ENCODE measurements at regions not wholly inside any gene's neighbourhood (a gene's known extent, or its start where the extent isn't known, plus 50 kb on each side); places are given as distances from the start of the nearest gene placed in this dataset.

DNA sequence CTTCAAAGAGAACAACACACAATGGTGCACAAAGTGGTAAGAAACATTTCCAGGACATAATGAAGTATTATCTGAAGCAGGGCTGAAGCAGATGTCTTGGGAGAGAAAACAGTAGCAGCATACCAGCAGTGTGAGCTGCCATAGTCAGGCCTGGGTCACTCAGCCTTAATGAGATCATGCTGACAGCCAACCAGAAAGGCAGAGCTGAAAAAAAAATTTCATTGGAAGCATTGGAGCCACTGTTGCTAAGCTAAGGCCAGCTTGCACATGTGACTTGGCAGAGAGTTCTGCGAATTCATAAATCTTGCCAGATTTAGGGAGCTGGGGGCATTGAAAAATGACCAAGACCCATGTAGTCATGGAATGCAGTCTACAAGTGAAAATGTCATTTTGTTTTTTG, 444.0 kb upstream of the PITX2 start:
- WGBS (ENCODE audit: insufficient coverage, low coverage, missing lambda C conversion rate), result 0% methylated on average over 1 of the region's 1 CpG
- H3K27ac ChIP-seq (ENCODE audit: extremely low read depth, low read depth, low read length), result no peak overlapping the region
- intact Hi-C loops (cut with micrococcal nuclease), result no loop called here
- TF ChIP-seq SLC30A9 (CRISPR knock-in tag; IDR thresholded peaks at IDR 0.05), result no peak
- no peaks in the 10 kb centered on the region for H3K9me1 ChIP-seq (ENCODE audit: control insufficient read depth, insufficient read depth, low read length)
- in situ Hi-C loops (cut with MboI), result no loop called here
- no peak overlapping the region for H3K9ac ChIP-seq (ENCODE audit: insufficient read depth in 1 of 2, low read depth in 2 of 2, low read length in 2 of 2)
- H3K79me2 ChIP-seq (ENCODE audit: control insufficient read depth, insufficient read depth, low read length), result no peaks in the 10 kb centered on the region
- H3K4me3 ChIP-seq, result no peak overlapping the region
- H3K36me3 ChIP-seq (ENCODE audit: control insufficient read depth, insufficient read depth, low read length), result no peaks in the 10 kb centered on the region
- H3K27me3 ChIP-seq (ENCODE audit: control insufficient read depth in 2 of 2, insufficient read depth in 2 of 2, low read length in 2 of 2), result no peaks in the 10 kb centered on the region
- FAIRE-seq (no peak), ATAC-seq (no peak), DNase-seq (ENCODE audit: extremely low read depth in 1 of 4, low spot score in 3 of 4) (no peak)
- no peaks in the 10 kb centered on the region for H4K20me1 ChIP-seq (replicated peaks; ENCODE audit: control insufficient read depth, insufficient read depth, low read length)
- BruUV-seq (replicated peaks), result no TSS peak
- ChIA-PET POLR2A (no interaction called here), CTCF (ENCODE audit: low intra/inter-chr PET ratio) (no interaction called here)
- H3K4me1 ChIP-seq (replicated peaks in 1 of 2; ENCODE audit: control insufficient read depth in 2 of 2, insufficient read depth in 2 of 2, low read length in 2 of 2), result no peaks in the 10 kb centered on the region
- H3K4me2 ChIP-seq (ENCODE audit: insufficient read depth, low read length), result no peak overlapping the region
- no peak overlapping the region for H2AFZ ChIP-seq (ENCODE audit: low read depth, low read length)
- H3K9me3 ChIP-seq (replicated peaks; ENCODE audit: control insufficient read depth, insufficient read depth, low read depth, low read length), result 0 out of 2 replicates have a peak, but pooled peaks cover 2% of the 10 kb centered on the region

DNA sequence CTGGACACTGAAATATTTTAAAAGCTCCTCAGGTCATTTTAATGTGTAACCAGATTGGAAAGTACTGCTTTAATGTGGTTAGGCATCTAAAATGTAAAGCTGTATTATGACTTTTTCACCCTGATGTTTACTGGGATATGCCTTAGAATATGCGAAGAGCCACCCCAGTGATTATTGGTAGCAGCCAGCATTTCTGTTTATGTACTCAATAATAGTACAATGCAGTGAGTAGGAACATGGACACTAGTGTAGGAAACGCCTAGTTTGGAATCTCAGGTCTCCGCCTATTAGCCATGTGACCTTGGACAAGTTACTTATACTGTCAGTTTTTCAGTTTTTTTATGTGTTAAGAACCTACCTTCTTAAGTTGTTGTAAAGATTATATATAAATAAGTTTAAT, 446.0 kb upstream of the PITX2 start:
- ATAC-seq (no peak), FAIRE-seq (no peak), DNase-seq (ENCODE audit: extremely low read depth in 1 of 4, low spot score in 3 of 4) (no peak)
- Histone ChIP-seq H3K79me2 (ENCODE audit: control insufficient read depth, insufficient read depth, low read length) (no peaks in the 10 kb centered on the region), H3K9ac (ENCODE audit: insufficient read depth in 1 of 2, low read depth in 2 of 2, low read length in 2 of 2) (no peak overlapping the region), H3K4me3 (no peak overlapping the region), H3K36me3 (ENCODE audit: control insufficient read depth, insufficient read depth, low read length) (no peaks in the 10 kb centered on the region), H3K27ac (ENCODE audit: extremely low read depth, low read depth, low read length) (no peak overlapping the region), H3K27me3 (ENCODE audit: control insufficient read depth in 2 of 2, insufficient read depth in 2 of 2, low read length in 2 of 2) (no peaks in the 10 kb centered on the region), H3K9me3 (replicated peaks; ENCODE audit: control insufficient read depth, insufficient read depth, low read depth, low read length) (0 out of 2 replicates have a peak, but pooled peaks cover 2% of the 10 kb centered on the region), H4K20me1 (replicated peaks; ENCODE audit: control insufficient read depth, insufficient read depth, low read length) (no peaks in the 10 kb centered on the region), H3K4me1 (replicated peaks in 1 of 2; ENCODE audit: control insufficient read depth in 2 of 2, insufficient read depth in 2 of 2, low read length in 2 of 2) (no peaks in the 10 kb centered on the region), H3K9me1 (ENCODE audit: control insufficient read depth, insufficient read depth, low read length) (no peaks in the 10 kb centered on the region), H3K4me2 (ENCODE audit: insufficient read depth, low read length) (no peak overlapping the region), H2AFZ (ENCODE audit: low read depth, low read length) (no peak overlapping the region)
- WGBS (ENCODE audit: insufficient coverage, low coverage, missing lambda C conversion rate), result 0% methylated on average over 3 of the region's 3 CpGs
- POLR2A ChIA-PET, result no interaction called here
- CTCF ChIA-PET (ENCODE audit: low intra/inter-chr PET ratio), result no interaction called here
- in situ Hi-C loops (cut with MboI) (no loop called here), intact Hi-C loops (cut with micrococcal nuclease) (no loop called here)
- TF ChIP-seq ZKSCAN3 (CRISPR knock-in tag; IDR thresholded peaks at IDR 0.05) (no peak), SRF (CRISPR knock-in tag; IDR thresholded peaks at IDR 0.05) (no peak), KDM2B (CRISPR knock-in tag; IDR thresholded peaks at IDR 0.05) (no peak), POLR2AphosphoS2 (IDR thresholded peaks at IDR 0.05; ENCODE audit: low read length) (no peak), JUN (IDR thresholded peaks at IDR 0.05; ENCODE audit: borderline replicate concordance, low read depth, low read length) (no peak), JUN (CRISPR knock-in tag; IDR thresholded peaks at IDR 0.05; ENCODE audit: borderline replicate concordance) (no peak), ZNF282 (CRISPR knock-in tag; IDR thresholded peaks at IDR 0.05) (no peak), HDAC8 (tag; IDR thresholded peaks at IDR 0.05) (no peak), WHSC1 (IDR thresholded peaks at IDR 0.05; ENCODE audit: low read length) (no peak), SOX6 (IDR thresholded peaks at IDR 0.05) (no peak)
- TF ChIP-seq, protein P1, sequence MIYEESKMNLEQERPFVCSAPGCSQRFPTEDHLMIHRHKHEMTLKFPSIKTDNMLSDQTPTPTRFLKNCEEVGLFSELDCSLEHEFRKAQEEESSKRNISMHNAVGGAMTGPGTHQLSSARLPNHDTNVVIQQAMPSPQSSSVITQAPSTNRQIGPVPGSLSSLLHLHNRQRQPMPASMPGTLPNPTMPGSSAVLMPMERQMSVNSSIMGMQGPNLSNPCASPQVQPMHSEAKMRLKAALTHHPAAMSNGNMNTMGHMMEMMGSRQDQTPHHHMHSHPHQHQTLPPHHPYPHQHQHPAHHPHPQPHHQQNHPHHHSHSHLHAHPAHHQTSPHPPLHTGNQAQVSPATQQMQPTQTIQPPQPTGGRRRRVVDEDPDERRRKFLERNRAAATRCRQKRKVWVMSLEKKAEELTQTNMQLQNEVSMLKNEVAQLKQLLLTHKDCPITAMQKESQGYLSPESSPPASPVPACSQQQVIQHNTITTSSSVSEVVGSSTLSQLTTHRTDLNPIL (CRISPR knock-in tag; IDR thresholded peaks at IDR 0.05), result no peak
- no TSS peak for BruUV-seq (replicated peaks)
